Activated CD8-positive, alpha-beta memory T cell treated with anti-CD3 and anti-CD28 coated beads for 24 hours (primary cell): ENCODE measurements at regions not wholly inside any gene's neighbourhood (a gene's known extent, or its start where the extent isn't known, plus 50 kb on each side); places are given as distances from the start of the nearest gene placed in this dataset.
"Not testable (repeated sequence)": the region's sequence is repeated elsewhere in the genome, so short reads cannot be mapped to it uniquely, and the experiment has no call there.

ENCODE experiments used
- DNase-seq: peaks from one replicate; pipeline ENCODE4 v3.0.0-alpha.2; 2020

DNA sequence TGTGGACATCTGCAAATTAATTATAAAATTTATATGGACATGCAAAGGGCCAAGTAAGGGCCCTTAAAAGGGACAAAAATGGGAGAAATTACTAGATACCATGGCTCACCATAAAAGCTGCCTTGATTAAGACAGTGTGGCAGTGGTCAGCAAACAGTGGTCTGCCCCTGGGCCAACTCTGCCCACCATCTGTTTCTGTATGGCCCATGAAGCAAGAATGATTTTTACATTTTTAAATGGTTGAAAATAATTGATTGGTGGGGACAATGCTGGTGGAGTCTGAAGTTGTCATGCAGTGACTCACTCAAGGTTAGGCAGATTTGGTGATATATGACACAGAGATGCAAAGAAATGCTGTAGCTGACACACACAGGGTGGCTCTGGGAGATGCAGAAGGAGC, 143.2 kb upstream of the PRDM7 start:
- not testable (repeated sequence) for DNase-seq

DNA sequence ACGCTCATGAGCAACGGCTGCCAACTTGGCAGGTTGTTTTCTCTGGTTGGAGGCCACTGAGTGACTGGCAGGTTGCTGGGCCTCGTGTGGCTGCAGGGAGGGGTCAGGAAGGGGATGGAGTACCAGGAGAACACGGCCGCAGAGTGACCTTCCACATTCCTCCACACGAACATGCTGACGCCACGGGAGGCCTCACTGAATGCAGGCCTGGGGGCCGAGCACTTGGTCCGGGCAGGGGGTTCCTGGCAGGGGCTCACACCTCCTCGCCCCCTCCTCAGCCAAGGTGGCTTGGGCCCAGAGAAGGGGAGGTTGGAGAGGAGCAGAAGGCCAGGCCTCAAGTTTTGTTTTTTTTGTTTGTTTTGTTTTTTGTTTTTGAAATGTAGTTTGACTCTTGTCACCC, 98.5 kb upstream of the PRDM7 start:
- not testable (repeated sequence) for DNase-seq

DNA sequence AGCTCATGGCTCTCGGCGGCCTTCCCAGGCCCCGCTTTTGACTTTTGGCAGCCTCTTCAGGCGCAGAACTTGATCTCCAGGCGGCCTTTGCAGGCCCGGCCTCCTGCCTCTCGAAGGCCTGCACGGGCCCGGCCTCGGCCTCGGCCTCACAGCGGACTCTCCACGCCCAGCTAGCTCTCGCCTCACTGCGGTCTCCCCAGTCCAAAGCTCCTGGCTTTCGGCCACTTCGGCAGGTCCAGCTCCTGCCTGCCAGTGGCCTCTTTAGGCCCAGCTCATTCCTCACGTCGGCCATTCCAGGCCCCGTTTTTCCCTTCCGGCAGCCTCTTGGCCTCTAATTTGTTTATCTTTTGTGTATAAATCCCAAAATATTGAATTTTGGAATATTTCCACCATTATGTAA, 94.5 kb upstream of the PRDM7 start:
- DNase-seq, result not testable (repeated sequence)

DNA sequence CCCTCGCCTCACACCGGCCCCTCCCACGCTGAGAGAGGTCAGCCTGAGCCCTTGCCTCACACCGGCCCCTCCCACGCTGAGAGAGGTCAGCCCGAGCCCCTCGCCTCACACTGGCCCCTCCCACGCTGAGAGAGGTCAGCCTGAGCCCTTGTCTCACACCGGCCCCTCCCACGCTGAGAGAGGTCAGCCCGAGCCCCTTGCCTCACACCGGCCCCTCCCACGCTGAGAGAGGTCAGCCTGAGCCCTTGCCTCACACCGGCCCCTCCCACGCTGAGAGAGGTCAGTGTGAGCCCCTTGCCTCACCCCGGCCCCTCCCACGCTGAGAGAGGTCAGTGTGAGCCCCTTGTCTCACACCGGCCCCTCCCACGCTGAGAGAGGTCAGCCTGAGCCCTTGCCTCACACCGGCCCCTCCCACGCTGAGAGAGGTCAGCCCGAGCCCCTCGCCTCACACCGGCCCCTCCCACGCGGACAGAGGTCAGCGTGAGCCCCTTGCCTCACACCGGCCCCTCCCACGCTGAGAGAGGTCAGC, 92.1 kb upstream of the PRDM7 start:
- DNase-seq, result not testable (repeated sequence)

DNA sequence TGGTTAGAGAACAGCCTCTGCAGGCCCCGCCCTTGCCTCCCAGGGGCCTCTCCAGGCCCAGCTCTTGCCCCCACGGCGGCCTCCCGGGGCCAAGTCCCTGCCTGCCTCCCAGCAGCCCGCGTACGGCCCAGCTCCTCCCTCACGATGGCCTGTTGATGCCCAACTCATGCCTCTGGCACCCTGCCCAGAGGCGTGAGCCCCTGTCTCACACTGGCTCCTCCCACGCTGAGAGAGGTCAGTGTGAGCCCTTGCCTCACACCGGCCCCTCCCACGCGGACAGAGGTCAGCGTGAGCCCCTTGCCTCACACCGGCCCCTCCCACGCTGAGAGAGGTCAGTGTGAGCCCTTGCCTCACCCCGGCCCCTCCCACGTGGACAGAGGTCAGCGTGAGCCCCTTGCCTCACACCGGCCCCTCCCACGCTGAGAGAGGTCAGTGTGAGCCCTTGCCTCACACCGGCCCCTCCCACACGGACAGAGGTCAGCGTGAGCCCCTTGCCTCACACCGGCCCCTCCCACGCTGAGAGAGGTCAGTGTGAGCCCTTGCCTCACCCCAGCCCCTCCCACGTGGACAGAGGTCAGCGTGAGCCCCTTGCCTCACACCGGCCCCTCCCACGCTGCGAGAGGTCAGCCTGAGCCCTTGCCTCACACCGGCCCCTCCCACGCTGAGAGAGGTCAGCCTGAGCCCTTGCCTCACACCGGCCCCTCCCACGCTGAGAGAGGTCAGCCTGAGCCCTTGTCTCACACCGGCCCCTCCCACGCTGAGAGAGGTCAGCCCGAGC, 91.4 kb upstream of the PRDM7 start:
- DNase-seq, result not testable (repeated sequence)

DNA sequence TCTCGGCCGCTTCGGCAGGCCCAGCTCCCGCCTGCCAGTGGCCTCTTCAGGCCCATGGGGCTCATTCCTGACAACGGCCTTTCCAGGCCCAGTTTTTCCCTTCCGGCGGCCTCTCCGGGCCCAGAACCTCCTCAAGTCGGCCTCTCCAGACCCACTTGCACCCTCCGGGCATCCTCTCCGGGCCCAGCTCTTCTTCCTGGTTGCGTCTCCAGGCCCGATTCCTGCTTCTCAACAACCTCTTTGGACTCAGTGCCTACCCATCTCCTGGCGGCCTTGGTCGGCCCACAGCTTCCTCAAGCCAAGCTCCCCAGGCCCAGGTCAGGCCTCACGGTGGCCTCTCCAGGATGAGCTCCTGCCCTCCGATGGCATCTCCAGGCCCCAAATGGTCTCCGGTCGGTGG, 90.6 kb upstream of the PRDM7 start:
- DNase-seq, result not testable (repeated sequence)

DNA sequence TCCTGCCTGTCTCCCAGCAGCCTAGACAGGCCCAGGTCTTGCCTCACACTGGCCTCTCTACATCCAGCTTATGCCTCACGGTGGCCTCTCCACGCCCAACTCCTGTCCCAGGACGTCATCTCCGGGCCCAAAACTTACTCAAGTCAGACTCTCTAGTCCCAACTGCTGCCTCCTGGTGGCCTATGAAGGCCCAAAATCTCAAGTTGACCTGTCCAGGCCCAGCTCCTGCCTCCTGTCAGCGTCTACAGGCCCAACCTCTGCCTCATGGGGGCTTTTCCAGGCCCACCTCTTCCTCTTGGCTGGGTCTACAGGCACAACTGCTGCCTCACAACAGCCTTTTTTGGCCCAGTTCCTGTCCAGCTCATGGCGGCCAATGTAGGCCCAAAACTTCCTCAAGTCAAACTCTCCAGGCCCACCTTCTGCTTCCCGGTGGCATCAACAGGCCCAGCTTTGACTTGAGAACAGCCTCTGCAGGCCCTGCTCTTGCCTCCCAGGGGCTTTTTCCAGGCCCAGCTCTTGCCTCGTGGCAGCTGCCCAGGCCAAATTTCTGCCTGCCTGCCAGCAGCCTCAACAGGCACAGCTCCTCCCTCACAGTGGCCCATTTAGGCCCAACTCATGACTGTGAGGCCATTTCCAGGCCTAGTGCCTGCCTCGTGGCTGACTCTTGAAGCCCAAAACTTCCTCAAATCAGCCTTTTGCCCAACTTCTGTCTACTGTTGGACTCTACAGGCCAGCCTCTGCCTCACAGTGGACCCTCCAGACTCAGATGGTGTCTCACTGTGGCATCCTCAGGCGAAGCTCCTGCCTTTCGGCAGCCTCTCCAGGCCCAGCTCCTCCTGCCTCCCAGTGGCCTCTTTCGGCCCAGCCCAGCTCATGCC, 89.8 kb upstream of the PRDM7 start:
- DNase-seq, result peak; percentile 41

DNA sequence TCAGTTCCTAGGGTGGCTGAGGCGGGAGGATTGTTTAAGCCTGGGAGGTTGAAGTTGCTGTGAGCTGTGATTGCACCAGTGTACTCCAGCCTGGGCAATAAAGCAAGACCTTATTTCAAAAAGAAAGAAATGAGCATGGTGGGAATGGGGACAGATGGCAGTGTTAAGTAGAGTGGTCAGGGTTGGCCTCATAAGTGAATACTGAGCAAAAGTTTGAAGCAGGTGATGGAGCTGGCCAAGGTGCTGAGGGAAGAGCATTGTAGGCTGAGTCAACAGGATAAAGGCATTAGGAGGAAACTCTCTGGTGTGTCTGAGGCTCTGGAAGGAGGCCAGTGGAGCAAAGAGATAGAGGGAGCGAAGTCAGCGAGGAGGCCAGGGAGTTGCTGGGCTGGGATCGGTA, 73.9 kb upstream of the PRDM7 start:
- DNase-seq, result not testable (repeated sequence)
